ENCODE measurements at regions not wholly inside any gene's neighbourhood (a gene's known extent, or its start where the extent isn't known, plus 50 kb on each side); places are given as distances from the start of the nearest gene placed in this dataset.

GRCh38 chr12:125775507-125775906 is 710.3 kb downstream of the AACS start:
- TF ChIP-seq, protein P1, sequence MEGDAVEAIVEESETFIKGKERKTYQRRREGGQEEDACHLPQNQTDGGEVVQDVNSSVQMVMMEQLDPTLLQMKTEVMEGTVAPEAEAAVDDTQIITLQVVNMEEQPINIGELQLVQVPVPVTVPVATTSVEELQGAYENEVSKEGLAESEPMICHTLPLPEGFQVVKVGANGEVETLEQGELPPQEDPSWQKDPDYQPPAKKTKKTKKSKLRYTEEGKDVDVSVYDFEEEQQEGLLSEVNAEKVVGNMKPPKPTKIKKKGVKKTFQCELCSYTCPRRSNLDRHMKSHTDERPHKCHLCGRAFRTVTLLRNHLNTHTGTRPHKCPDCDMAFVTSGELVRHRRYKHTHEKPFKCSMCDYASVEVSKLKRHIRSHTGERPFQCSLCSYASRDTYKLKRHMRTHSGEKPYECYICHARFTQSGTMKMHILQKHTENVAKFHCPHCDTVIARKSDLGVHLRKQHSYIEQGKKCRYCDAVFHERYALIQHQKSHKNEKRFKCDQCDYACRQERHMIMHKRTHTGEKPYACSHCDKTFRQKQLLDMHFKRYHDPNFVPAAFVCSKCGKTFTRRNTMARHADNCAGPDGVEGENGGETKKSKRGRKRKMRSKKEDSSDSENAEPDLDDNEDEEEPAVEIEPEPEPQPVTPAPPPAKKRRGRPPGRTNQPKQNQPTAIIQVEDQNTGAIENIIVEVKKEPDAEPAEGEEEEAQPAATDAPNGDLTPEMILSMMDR (IDR thresholded peaks at IDR 0.05), result no peak
- TF ChIP-seq ZFX (IDR thresholded peaks at IDR 0.05; ENCODE audit: borderline replicate concordance), result no peak
